Type B pancreatic cell (in vitro differentiated cells): ENCODE measurements at regions not wholly inside any gene's neighbourhood (a gene's known extent, or its start where the extent isn't known, plus 50 kb on each side); places are given as distances from the start of the nearest gene placed in this dataset.

Experiments used
- DNase-seq: peaks from one replicate; pipeline ENCODE4 v3.0.0; 2021; ENCODE audit warnings: mixed read lengths; ENCODE audit not compliant: unreplicated experiment; ENCODE audit errors: extremely low spot score
- H3K27ac Mint-ChIP-seq: 2 replicates; pipeline ENCODE4 v1.8.0; 2021; ENCODE audit warnings: mild to moderate bottlenecking, mixed read lengths
- H3K27me3 Mint-ChIP-seq: 2 replicates; pipeline ENCODE4 v1.8.0; 2021; ENCODE audit warnings: mixed read lengths
- H3K36me3 Mint-ChIP-seq: 2 replicates; pipeline ENCODE4 v1.8.0; 2021; ENCODE audit warnings: mixed read lengths
- H3K4me1 Mint-ChIP-seq: one replicate; pipeline ENCODE4 v1.8.0; 2021; ENCODE audit warnings: mixed read lengths; ENCODE audit not compliant: unreplicated experiment
- H3K4me3 Mint-ChIP-seq: 2 replicates; pipeline ENCODE4 v1.8.0; 2021; ENCODE audit warnings: mild to moderate bottlenecking, mixed read lengths
- H3K9me3 Mint-ChIP-seq: 2 replicates; pipeline ENCODE4 v1.8.0; 2021; ENCODE audit warnings: mixed read lengths
- TF ChIP-seq, protein P1 (sequence below): fragments of 200-600 bp; sonication (generic); conservative IDR thresholded peaks from 2 replicates; pipeline ENCODE4 v1.5.0; 2021; ENCODE audit warnings: antibody characterized with exemption, mild to moderate bottlenecking

GRCh38 chrX:45352611-45353010, 151.9 kb upstream of the DIPK2B start:
- Mint-ChIP-seq H3K27ac (no peak overlapping the region), H3K9me3 (no peaks in the 10 kb centered on the region), H3K4me1 (no peaks in the 10 kb centered on the region), H3K27me3 (no peaks in the 10 kb centered on the region), H3K36me3 (no peaks in the 10 kb centered on the region), H3K4me3 (no peak overlapping the region)
- TF ChIP-seq, protein P1, sequence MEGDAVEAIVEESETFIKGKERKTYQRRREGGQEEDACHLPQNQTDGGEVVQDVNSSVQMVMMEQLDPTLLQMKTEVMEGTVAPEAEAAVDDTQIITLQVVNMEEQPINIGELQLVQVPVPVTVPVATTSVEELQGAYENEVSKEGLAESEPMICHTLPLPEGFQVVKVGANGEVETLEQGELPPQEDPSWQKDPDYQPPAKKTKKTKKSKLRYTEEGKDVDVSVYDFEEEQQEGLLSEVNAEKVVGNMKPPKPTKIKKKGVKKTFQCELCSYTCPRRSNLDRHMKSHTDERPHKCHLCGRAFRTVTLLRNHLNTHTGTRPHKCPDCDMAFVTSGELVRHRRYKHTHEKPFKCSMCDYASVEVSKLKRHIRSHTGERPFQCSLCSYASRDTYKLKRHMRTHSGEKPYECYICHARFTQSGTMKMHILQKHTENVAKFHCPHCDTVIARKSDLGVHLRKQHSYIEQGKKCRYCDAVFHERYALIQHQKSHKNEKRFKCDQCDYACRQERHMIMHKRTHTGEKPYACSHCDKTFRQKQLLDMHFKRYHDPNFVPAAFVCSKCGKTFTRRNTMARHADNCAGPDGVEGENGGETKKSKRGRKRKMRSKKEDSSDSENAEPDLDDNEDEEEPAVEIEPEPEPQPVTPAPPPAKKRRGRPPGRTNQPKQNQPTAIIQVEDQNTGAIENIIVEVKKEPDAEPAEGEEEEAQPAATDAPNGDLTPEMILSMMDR: no peak
- no peak for DNase-seq

DNA sequence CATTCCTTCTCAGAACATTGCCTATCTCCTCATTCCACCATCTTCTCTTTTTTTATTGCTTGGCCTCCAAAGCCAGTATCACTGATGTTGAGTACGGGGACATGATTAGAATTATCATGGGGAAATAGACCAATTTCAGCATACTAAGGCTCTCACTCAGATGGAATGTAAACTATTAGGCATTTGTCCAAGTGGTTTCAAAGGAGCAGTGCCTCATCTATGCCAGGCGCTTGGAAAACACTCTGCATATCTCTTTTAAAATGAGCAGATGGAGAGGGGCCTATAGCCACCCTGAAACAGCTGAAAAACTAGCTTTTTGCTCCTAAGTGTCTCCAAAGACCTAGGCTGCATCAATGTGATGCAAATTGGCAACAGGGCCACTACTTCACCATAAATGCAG, 150.8 kb upstream of the DIPK2B start:
- no peak overlapping the region for H3K27ac Mint-ChIP-seq

DNA sequence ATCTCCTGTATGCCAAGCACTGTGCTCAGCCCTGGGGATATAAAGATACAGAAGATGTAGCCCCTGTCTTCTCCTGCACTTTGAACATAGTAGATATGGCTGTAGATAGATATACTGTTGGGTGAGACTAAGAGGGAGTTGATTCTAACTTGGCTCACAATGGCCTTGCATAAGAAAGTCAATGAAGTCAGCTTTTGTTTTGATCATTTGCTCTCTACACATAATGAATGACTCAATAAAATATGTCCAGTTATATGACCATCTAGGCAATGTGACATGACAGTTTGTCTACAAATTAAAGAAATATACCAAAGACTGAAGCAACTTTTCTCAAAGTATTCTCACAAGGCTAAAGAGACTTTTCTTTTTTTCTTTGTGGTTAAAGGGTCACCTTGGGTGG, 147.6 kb upstream of the DIPK2B start:
- TF ChIP-seq, protein P1: no peak
- H3K36me3 Mint-ChIP-seq: no peaks in the 10 kb centered on the region
- H3K27me3 Mint-ChIP-seq: no peaks in the 10 kb centered on the region
- H3K4me3 Mint-ChIP-seq: no peak overlapping the region
- DNase-seq: no peak
- no peaks in the 10 kb centered on the region for H3K9me3 Mint-ChIP-seq
- no peak overlapping the region for H3K27ac Mint-ChIP-seq
- no peaks in the 10 kb centered on the region for H3K4me1 Mint-ChIP-seq

More for the DNA sequence above, 150.8 kb upstream of the DIPK2B start:
- Mint-ChIP-seq H3K4me3 (no peak overlapping the region), H3K9me3 (no peaks in the 10 kb centered on the region), H3K27me3 (no peaks in the 10 kb centered on the region), H3K36me3 (no peaks in the 10 kb centered on the region), H3K4me1 (no peaks in the 10 kb centered on the region)
- TF ChIP-seq, protein P1: no peak
- no peak for DNase-seq

DNA sequence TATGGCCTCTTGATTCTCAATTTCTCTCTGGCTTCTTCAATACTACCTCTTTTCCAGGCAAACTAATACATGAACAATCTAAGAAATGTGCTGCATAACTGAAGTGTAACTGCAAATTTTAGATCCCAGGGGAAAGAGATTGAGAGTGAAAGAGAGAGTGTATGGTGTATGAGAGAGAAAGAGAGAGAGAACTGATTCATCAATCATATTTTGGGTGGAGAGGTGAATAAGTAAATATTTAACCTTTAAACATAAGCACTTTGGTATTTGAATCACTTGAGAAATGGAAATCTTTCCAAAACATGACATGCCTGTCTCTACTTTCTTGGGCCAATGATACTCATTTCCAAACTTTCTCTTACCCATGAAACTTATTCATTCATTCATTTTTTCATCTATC, 147.2 kb upstream of the DIPK2B start:
- no peak for DNase-seq
- Mint-ChIP-seq H3K4me1 (no peaks in the 10 kb centered on the region), H3K27ac (no peak overlapping the region), H3K27me3 (no peaks in the 10 kb centered on the region), H3K9me3 (no peaks in the 10 kb centered on the region), H3K4me3 (no peak overlapping the region), H3K36me3 (no peaks in the 10 kb centered on the region)
- TF ChIP-seq, protein P1: no peak

DNA sequence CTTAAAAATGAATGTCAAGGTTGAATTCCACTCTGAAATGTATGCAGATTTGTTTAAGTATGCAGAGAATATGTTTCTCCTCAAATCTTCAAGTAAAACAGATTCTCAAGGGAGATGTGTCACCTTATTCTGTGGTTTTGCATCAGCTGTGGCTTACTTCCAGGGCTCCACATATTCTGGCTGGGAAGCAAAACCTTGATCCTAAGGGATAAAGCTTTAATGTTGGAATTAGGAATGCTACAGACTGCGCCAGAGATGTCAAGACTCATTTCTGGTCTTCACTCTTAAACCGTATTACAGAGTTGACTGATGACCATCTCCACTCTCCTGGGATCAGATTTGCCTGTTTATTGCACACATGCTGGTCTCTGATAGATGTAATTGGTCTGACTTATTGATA, 143.9 kb upstream of the DIPK2B start:
- no peaks in the 10 kb centered on the region for H3K27me3 Mint-ChIP-seq
- H3K4me1 Mint-ChIP-seq: no peaks in the 10 kb centered on the region
- H3K36me3 Mint-ChIP-seq: no peaks in the 10 kb centered on the region
- H3K4me3 Mint-ChIP-seq: no peak overlapping the region
- H3K27ac Mint-ChIP-seq: no peak overlapping the region
- TF ChIP-seq, protein P1: no peak
- no peaks in the 10 kb centered on the region for H3K9me3 Mint-ChIP-seq
- no peak for DNase-seq

DNA sequence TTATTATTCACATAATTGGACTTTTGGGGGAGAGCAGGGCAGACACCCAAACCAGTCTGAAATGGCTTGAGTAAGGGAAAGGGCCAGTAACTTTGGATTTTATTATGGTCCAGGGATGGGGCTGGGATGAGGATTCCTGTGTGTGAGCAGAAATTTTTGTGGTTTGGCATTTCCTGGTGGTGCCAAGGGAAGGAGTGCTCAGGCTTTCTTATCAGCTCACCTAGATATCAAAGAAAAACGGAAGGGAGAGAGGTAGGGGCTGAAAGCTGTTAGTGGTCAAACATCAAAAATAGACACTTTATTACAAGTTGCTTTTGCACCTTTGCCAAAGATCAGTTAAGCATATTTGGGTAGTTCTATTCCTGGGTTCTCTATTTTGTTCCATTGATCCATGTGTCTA, 128.5 kb upstream of the DIPK2B start:
- Mint-ChIP-seq H3K27me3 (no peaks in the 10 kb centered on the region), H3K4me1 (no peaks in the 10 kb centered on the region), H3K36me3 (no peaks in the 10 kb centered on the region), H3K9me3 (peaks cover 5% of the 10 kb centered on the region), H3K4me3 (no peak overlapping the region), H3K27ac (no peak overlapping the region)
- TF ChIP-seq, protein P1: no peak
- DNase-seq: no peak
